Mucosa of descending colon (tissue), 3 donors: ENCODE measurements at regions not wholly inside any gene's neighbourhood (a gene's known extent, or its start where the extent isn't known, plus 50 kb on each side); places are given as distances from the start of the nearest gene placed in this dataset.

Source experiments
- ATAC-seq: fragments of 200-7000 bp; cut with Tn5 transposase; one replicate; pipeline ENCODE4 v1.9.1; 2020; ENCODE audit warnings: mild to moderate bottlenecking, moderate library complexity
- DNase-seq, 3 donors: peaks; one replicate each; pipeline ENCODE4 v3.0.0-alpha.2; 2020
- H3K36me3 ChIP-seq: fragments of 200-600 bp; one replicate; pipeline ENCODE4 v1.8.0; 2021; ENCODE audit warnings: low read depth, mild to moderate bottlenecking
- H3K4me1 ChIP-seq: fragments of 200-600 bp; one replicate; pipeline ENCODE4 v1.8.0; 2021; ENCODE audit warnings: low read depth, mild to moderate bottlenecking
- H3K4me3 ChIP-seq: fragments of 200-600 bp; one replicate; pipeline ENCODE4 v1.8.0; 2021; ENCODE audit warnings: mild to moderate bottlenecking
- H3K9me3 ChIP-seq: fragments of 200-600 bp; one replicate; pipeline ENCODE4 v1.8.0; 2021; ENCODE audit warnings: mild to moderate bottlenecking
- CTCF ChIP-seq: fragments of 200-600 bp; IDR thresholded peaks from one replicate; pipeline ENCODE4 v1.8.0; 2022; ENCODE audit warnings: antibody characterized with exemption, mild to moderate bottlenecking
- intact Hi-C, 2 donors: fragments of 100-400 bp; cut with DNase I in 1 of 2; cut with micrococcal nuclease in 1 of 2; formaldehyde crosslinking; loops; one replicate each; pipeline versions ENCODE4 v1.11.0 to v1.11.1; 2022; cut with DNase I, micrococcal nuclease
- donor health status: DM: no; HTN: no; CAD: no; lungs with moderate emphysema.
- donor health status: DM: no; HTN: no; CAD: no.
- donor health status: DM: no; HTN: yes; CAD: no.

- Histone ChIP-seq H3K4me3 (no peak overlapping the region), H3K9me3 (peaks cover 8% of the 10 kb centered on the region), H3K36me3 (no peaks in the 10 kb centered on the region), H3K4me1 (no peaks in the 10 kb centered on the region)
- DNase-seq (no peak), ATAC-seq (no peak)
- intact Hi-C loops = no loop called here
- no peak for TF ChIP-seq CTCF
These were observed 188.8 kb upstream of the KHDRBS2 start for GRCh38 chr6:62474793-62475192.

GRCh38 chr6:62466607-62467006 is 180.6 kb upstream of the KHDRBS2 start:
- no peak for DNase-seq
- intact Hi-C loops = no loop called here

DNA sequence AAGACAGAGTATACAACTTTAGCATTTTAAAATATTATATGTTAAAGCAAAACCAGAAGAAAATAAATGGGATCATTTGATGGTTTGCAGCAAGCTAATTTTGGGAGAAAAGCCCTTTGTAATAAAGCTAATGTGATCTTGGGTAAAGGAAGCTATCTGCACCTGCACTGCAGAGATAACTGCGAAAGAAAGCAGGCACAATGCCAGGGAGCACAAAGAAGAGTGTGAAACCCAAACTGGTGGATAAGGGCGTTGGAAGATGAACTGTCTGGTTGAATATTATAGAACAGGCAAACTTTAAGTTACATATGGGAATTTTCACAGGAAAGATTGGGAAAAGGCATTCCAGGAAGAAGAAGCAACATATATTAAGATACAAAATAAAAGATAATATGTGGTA is 179.2 kb upstream of the KHDRBS2 start:
- no peaks in the 10 kb centered on the region for H3K4me1 ChIP-seq
- DNase-seq (no peak), ATAC-seq (no peak)
- H3K36me3 ChIP-seq = no peaks in the 10 kb centered on the region
- intact Hi-C loops = no loop called here
- H3K4me3 ChIP-seq = no peak overlapping the region
- no peak for TF ChIP-seq CTCF
- H3K9me3 ChIP-seq = no peaks in the 10 kb centered on the region

More at GRCh38 chr6:62466607-62467006, 180.6 kb upstream of the KHDRBS2 start:
- no peak overlapping the region for H3K4me3 ChIP-seq
- TF ChIP-seq CTCF = no peak
- H3K36me3 ChIP-seq = no peaks in the 10 kb centered on the region
- no peaks in the 10 kb centered on the region for H3K4me1 ChIP-seq
- no peak for ATAC-seq
- no peaks in the 10 kb centered on the region for H3K9me3 ChIP-seq

DNA sequence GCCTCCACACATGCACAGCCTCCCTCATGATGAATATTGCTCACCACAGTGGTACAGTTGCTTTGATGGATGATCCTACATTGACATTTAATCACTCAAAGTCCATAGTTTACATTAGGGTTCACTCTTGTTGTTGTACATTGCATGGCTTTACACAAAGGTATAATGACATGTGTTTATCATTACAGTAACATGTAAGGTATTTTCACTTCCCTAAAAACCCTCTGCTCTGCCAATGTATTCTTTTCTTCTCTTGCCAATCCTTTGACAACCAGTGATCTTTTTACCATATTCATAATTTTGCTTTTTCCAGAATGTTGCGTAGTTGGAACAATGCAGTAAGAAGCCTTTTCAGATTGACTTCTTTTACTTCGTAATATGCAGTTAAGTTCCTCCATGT is 166.6 kb upstream of the KHDRBS2 start:
- H3K9me3 ChIP-seq = peaks cover 4% of the 10 kb centered on the region
- no peak overlapping the region for H3K4me3 ChIP-seq
- no peaks in the 10 kb centered on the region for H3K36me3 ChIP-seq
- TF ChIP-seq CTCF = no peak
- ATAC-seq (no peak), DNase-seq (no peak)
- no peaks in the 10 kb centered on the region for H3K4me1 ChIP-seq
- intact Hi-C loops = no loop called here

DNA sequence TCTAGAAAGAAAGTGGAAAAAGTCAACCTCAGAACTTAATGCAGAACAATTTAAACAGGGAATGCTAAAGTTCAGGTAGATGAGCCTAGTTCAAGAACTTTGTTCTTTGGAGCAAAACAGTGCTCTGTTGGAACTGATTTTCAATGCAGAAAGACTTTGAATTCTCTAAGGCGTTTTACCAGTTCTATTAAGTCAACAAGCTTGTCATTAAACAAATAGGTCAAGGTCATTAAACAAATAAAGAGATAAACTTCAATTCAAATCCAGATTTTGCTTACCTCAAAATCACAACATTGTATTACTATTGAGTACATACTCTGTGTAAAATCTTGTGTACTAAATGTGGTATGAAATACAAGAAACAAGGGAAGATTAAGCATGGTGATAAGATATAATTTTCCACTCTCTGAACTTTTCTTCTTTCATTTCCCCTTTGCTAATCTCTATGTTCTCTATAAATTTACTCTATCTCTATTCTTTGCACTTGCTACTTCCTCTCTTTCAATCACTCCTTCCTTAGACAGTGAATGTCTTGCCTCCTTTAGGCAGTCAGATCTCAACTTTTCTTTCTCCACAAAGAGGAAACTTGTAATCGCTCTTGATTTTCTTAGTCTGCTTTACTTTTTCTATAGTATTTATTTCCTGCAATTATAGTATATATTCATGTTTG is 160.8 kb upstream of the KHDRBS2 start:
- no peak for ATAC-seq
- Histone ChIP-seq H3K9me3 (no peaks in the 10 kb centered on the region), H3K36me3 (no peaks in the 10 kb centered on the region), H3K4me3 (no peak overlapping the region), H3K4me1 (no peaks in the 10 kb centered on the region)
- no peak for DNase-seq
- intact Hi-C loops = no loop called here
- no peak for TF ChIP-seq CTCF

GRCh38 chr6:62445521-62445920 is 159.5 kb upstream of the KHDRBS2 start:
- H3K4me3 ChIP-seq = no peak overlapping the region
- DNase-seq (peak in 1 of 3 donors; percentile 35), ATAC-seq (no peak)
- intact Hi-C loops = no loop called here
- no peak for TF ChIP-seq CTCF
- H3K4me1 ChIP-seq = no peaks in the 10 kb centered on the region
- peaks cover 2% of the 10 kb centered on the region for H3K9me3 ChIP-seq
- H3K36me3 ChIP-seq = no peaks in the 10 kb centered on the region
